ENCODE measurements at regions not wholly inside any gene's neighbourhood (a gene's known extent, or its start where the extent isn't known, plus 50 kb on each side); places are given as distances from the start of the nearest gene placed in this dataset.

DNA sequence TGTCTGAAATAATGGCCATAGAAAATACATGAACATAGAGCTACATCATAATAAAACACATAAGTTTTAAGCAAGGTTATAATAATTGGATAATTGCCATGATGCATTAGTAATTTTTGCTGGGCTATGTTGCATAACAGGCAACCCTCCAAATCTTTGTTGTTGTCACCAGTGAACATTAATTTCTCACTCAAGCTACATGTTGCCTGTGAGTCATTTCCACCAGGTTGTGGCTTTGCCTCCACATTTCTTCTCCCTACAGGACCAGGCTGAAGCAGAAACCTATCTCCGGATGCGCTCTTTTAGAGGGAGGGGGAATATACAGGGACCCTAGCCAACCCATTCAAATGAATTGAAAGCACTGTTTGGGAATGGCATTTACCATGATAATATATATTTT, 347.7 kb downstream of the GABRG1 start:
- no peak for DNase-seq

DNA sequence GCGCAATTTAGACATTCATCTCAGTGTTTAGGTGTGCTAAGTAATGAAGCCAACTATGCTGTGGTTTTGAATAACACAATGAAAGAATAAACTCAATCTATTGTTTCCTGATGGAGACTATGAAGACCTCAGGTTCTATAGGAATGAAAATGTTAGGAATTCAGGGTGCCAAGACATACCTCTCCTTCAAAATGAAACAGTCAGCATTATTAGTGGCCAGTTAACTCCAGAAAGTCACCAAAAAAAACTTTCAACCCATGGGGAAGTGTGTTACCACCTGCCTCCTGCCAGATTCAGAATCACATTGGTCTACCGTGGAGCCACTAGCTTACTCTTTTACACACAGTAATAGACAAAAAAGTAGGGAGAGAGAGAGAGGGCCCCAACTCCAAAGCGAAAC, 352.9 kb downstream of the GABRG1 start:
- no peak for DNase-seq

GRCh38 chr4:45765521-45765920, 358.3 kb downstream of the GABRG1 start:
- no peak for DNase-seq

DNA sequence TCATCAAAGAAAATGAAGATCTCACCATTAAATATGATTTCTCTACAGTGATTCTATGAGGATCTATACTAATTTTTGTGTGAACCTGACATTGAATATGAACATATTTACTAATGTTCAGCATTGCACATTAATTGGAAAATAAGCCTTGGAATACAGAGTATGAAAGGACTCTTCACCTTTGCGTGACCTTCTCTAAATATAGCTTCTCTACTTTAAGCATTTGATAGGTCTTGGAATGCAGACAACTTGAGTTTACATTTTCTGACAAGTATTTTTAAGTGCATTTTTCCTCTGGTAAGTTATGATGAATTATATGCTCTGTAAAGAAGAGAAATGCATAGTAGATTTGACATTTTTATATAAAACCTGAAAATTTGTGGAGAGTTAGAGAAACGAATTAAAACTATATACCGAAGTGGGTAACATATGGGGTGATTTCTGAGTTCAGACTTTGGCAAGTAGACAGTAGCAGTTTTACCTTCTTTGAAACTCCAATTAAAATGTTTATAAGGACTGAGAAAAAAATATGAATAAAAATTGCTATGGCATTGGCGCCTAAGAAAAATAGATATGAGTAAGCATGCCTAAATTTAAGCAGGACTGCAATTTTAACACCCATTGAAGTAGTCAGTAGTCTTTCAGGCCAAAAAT, 371.9 kb downstream of the GABRG1 start:
- DNase-seq, result no peak

- DNase-seq, result no peak
Observed at GRCh38 chr4:45750721-45751120, 373.1 kb downstream of the GABRG1 start.

DNA sequence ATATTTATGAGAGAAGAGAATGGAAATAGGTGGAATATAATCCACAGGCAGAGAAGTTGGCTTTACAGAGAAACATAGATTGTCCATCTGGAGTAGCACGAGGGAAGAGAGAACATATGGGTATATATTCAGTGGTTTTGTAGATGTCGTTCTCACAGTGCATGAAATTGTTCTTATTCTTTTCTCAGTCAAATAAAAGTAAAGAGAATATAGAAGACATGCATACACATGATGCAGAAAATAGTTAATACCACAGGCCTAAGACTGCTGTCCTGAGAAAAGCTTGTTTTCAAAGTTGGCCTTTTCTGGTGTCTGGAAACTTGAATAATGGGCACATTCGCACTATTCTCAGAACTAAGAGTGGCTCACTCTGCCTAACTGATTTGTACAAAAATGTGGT, 378.1 kb downstream of the GABRG1 start:
- no peak for DNase-seq

GRCh38 chr4:45741897-45742296, 382.0 kb downstream of the GABRG1 start:
- no peak for DNase-seq

DNA sequence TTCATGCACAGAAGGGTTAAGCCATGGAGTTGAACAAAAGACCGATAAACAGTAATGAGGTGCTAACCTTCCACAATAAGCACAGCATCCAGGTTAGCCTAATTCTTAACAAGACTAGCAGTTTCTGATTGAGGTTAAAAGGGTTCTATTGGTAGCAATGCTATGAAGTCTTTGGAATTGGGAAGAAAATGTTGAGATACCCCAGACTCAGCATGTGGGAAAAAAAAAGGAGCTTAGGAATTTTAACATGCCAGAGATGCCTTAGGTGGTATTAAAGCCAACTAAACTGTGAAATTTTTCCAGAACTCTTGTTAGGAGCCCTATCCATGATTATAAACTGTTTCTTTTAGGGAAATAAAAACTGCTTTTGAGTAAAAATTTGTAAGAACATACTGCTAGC, 391.7 kb downstream of the GABRG1 start:
- no peak for DNase-seq

- no peak for DNase-seq
Observed at GRCh38 chr4:45716093-45716492, 407.8 kb downstream of the GABRG1 start.

DNA sequence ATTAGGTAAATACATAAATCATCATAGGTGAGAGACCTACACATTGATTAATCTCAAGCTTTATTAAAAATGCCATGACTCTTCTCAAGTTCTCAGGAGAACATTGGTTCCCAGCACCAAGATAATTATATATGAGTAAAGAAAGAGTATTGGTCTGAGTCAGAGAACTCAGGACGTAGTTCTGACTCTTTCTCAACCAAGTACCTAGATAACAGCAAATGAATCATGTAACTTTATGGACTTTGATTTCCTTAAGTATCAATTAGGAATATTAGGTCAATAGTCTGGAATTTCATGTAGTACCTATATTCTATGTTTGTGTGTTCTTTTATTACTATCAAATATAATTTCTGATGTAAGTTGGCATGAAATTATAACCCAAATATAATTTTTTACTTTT, 409.9 kb downstream of the GABRG1 start:
- DNase-seq, result no peak

DNA sequence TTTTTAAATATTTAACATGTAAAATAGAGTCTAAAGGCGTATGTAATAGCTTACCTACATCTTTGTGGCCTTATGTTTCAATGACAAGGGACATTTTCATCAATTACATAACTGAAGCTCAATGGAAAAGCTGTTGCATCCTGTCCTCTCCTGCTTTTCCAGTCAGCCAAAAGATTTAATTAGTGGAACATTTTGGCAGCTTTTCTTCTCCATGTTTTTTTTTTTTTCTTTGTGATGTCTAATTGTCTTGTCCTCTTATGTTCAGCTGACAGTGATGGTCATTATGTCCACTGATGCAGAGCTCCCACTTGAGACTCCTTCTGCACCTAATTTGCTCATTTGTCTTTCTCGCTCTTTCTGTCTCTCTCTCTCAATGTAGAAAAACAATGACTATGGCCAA, 422.2 kb downstream of the GABRG1 start:
- DNase-seq, result no peak

- no peak for DNase-seq
Observed at GRCh38 chr4:45693746-45694145, 430.1 kb downstream of the GABRG1 start.

DNA sequence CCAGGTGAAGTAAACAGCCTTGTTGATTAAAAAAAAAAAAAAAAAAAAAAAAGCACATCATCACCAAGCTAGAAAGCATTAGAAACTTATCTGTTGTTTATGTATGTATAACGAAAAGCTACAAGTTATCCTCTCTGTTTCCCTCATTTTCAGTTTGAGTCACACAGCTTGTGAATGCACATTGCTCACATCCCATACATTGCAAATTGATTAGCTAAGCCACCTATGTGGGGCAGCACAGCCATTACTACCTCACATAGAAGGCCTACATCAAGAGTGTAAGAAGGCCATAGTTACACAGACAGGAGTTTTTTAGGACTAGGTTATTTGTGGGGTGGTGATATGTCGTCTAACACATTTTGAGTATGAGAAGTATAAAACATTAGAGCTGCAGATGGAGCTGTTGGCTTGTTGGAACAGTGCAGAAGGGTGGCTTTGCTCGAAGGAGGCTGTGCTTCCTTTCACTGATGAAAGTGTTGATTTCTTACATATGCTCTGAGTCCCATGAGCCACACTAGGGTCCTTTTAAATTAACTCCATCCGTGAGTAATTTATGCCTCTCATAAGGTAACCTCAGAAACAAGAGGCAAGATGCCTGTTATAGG, 431.6 kb downstream of the GABRG1 start:
- DNase-seq, result no peak

DNA sequence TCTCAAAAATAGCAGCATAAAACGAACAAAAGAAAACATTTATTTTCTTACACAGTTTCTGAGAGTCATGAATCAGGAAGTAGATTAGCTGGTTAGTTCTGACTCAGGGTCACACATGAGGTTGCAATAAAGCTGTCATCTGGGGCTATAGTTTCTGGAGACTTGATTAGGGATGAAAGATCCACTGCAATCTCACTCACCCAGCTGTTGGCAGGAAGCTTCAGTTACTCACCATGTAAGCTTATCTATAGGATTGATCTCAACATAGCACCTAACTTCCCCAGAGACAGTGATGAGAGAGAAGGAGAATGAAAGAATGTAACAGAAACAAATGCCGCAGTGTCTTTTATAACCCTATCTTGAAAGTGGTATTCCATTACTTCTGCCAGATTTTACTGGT, 435.5 kb downstream of the GABRG1 start:
- DNase-seq, result no peak

DNA sequence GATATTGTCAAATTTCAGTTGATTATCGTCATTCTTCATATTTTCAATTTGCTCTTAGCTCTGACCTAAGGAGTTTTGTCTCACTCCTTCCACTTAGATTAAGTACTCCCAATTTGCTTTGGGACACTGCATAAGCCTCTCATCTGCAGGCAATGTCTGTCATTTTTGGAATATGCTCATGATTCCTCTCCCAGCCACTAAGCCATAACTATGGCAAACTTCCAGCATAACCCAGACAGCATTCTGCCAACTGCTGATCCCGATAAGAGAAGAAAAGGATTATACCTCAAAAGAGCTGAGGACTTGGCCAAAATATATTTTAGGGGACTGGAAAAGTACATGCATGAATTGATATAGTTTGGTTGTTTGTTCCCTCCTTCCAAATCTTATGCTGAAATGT, 444.4 kb downstream of the GABRG1 start:
- DNase-seq, result no peak

GRCh38 chr4:45668128-45668527, 455.7 kb downstream of the GABRG1 start:
- no peak for DNase-seq

GRCh38 chr4:45663628-45664081, 460.2 kb downstream of the GABRG1 start:
- DNase-seq, result no peak

GRCh38 chr4:45663003-45663402, 460.9 kb downstream of the GABRG1 start:
- DNase-seq, result no peak

- DNase-seq, result no peak
Observed at GRCh38 chr4:45661893-45662292, 462.0 kb downstream of the GABRG1 start.

- DNase-seq, result no peak
Observed at GRCh38 chr4:45650545-45650944, 473.3 kb downstream of the GABRG1 start.

- DNase-seq, result no peak
Observed at GRCh38 chr4:45648846-45649245, 475.0 kb downstream of the GABRG1 start.

- DNase-seq, result no peak
Observed at GRCh38 chr4:45647823-45648222, 476.0 kb downstream of the GABRG1 start.

DNA sequence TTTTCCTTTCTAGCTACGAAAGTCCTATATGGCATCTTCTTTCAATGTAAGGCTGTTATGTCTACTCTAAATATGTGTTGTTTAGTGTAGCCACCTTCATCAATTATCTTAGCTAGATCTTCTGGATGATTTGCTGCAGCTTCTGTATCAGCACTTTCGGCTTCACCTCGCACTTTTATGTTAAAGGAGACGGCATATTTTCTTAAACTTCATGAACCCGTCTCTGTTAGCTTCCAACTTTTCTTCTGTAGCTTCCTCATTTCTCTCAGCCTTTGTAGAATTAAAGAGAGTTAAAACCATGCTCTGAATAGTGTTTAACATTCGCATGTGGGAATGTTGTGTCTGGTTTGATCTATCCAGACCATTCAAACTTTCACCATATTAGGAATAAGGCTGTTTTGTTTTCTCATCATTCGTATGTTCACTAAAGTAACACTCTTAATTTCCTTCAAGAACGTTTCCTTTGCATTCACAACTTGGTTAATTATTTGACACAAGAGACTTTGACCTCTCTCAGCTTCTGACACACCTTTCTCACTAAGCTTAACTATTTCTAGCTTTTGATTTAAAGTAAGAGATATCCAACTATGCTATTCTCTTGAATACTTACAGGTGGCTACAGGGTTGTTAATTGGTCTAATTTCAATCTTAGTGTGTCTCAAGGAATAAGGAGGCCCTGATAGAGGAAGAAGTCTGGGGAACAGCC, 476.8 kb downstream of the GABRG1 start:
- DNase-seq, result no peak

DNA sequence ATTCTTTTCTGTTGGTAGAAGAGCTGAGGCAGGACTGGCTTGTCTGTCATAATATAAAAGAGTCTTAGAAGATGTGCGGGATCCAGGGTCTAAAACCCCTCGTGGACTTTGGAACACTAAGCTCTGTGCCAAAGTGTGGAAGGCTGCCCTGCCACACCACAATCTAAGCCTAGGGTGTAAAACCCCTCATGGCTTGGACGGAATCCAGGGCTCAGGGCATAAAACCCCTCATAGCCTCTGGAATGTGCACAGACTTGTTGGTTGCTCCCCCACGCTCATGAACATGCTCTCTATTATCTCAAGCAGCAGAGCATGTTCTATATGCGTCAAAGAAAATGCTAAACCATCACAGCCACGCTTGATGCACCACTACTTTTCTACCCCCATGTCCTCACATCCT, 483.6 kb downstream of the GABRG1 start:
- DNase-seq, result no peak
